ENCODE measurements at regions not wholly inside any gene's neighbourhood (a gene's known extent, or its start where the extent isn't known, plus 50 kb on each side); places are given as distances from the start of the nearest gene placed in this dataset.
"Not testable (repeated sequence)": the region's sequence is repeated elsewhere in the genome, so short reads cannot be mapped to it uniquely, and the experiment has no call there.

DNA sequence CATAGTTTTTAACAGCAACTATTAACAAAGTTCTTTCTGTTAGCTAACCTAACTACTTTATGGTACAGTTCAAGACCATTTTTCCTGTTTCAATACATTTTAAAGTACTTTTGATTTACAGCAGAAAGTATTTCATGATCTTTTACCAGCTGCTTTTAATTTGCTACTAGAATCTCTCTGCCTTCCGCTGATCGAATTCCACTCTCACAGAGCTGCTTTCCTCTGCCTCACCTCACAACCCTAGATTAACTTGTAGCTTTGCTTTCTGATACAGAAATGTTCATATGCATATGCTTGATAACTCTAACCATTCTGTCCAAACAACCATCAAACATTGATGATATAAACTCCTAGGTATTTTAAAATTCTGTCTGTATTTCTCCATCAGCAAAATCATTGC lies 463.2 kb upstream of the ZEB2 start:
- ChIA-PET POLR2A (no interaction called here), CTCF (no interaction called here)
- no peak for DNase-seq (ENCODE audit: extremely low spot score)
- no peak for TF ChIP-seq CTCF (IDR thresholded peaks at IDR 0.05; ENCODE audit: control extremely low read depth, extremely low read depth, low read depth, missing control alignments)

GRCh38 chr2:144982481-144982880 lies 462.6 kb upstream of the ZEB2 start:
- TF ChIP-seq CTCF (IDR thresholded peaks at IDR 0.05; ENCODE audit: control extremely low read depth, extremely low read depth, low read depth, missing control alignments), result no peak
- POLR2A ChIA-PET, result no interaction called here
- CTCF ChIA-PET, result no interaction called here
- DNase-seq (ENCODE audit: extremely low spot score), result no peak

- no peak for TF ChIP-seq CTCF (IDR thresholded peaks at IDR 0.05; ENCODE audit: control extremely low read depth, extremely low read depth, low read depth, missing control alignments)
Observed at GRCh38 chr2:144975881-144976280, 456.0 kb upstream of the ZEB2 start.

DNA sequence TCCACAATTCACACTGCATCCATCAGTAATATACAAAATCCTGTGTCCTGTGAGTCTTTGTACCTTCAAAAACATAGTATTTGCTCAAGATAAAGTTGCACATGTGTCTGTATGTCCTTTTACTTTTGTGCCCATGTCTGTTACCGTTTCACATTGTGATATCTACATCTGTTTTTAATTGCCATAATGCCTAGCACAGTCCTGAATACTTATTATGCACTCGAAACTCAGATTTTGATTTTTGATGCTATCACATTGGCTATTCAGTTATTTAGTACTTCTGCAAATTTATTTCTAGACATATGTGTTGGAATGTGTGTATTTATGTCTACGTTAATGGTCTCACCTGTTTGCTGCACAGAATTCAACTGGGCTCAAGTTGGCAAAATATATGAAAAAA lies 452.8 kb upstream of the ZEB2 start:
- POLR2A ChIA-PET, result no interaction called here
- CTCF ChIA-PET, result interaction anchor here (1.2 kb wide), 1 partner anchor 12 kb away, joined by 3 read pairs; no protein-coding TSS in a partner anchor
- no peak for TF ChIP-seq CTCF (IDR thresholded peaks at IDR 0.05; ENCODE audit: control extremely low read depth, extremely low read depth, low read depth, missing control alignments)
- DNase-seq (ENCODE audit: extremely low spot score), result no peak

More at GRCh38 chr2:144975881-144976280, 456.0 kb upstream of the ZEB2 start:
- DNase-seq (ENCODE audit: extremely low spot score), result no peak
- POLR2A ChIA-PET, result no interaction called here
- CTCF ChIA-PET, result interaction anchor here (1.3 kb wide), 1 partner anchor 14 kb away, joined by 5 read pairs; no protein-coding TSS in a partner anchor

DNA sequence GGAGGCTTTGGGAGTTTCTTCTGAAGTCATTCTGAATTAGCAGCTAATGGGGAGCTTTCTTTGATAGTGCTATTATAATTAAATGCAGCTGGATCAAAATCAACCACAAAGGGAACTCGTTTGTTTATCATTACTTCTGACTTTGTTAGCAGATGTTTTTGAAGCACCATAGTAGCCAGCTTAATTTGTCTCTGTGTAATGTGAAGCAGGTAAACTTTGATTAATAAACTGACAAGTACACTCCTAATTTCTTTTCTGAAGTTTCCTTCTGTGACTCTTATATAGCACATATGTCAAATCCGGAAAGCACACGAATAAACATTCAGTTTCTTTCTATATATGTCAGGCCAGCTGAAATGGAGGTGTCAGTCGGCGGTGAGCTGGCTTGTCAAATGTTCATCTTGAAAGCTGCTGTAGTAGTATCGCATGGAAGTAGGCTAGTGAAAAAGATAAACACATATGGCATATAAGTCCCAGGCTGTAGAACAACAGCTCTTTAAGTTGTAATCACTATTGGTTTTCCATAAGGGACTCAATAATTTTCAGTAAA lies 451.9 kb upstream of the ZEB2 start:
- no peak for TF ChIP-seq CTCF (IDR thresholded peaks at IDR 0.05; ENCODE audit: control extremely low read depth, extremely low read depth, low read depth, missing control alignments)
- POLR2A ChIA-PET, result no interaction called here
- no peak for DNase-seq (ENCODE audit: extremely low spot score)
- CTCF ChIA-PET, result interaction anchor here (1.0 to 1.2 kb wide), 2 partner anchors 9 to 22 kb away, joined by 3 read pairs; no protein-coding TSS in a partner anchor

DNA sequence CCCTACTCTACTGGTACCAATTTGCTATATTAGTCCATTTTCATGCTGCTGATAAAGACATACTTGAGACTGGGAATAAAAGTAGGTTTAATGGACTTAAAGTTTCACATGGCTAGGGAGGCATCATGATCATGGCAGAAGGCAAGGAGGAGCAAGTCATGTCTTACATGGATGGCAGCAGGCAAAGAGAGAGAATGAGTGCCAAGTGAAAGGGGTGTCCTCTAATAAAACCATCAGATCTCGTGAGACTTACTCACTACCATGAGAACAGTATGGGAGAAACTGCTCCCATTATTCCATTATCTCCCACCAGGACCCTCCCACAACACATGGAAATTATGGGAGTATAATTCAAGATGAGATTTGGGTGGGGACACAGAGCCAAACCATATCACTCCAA lies 450.5 kb upstream of the ZEB2 start:
- DNase-seq (ENCODE audit: extremely low spot score); CTCF ChIA-PET; POLR2A ChIA-PET: not testable (repeated sequence)

GRCh38 chr2:144969564-144969963 lies 449.6 kb upstream of the ZEB2 start:
- DNase-seq (ENCODE audit: extremely low spot score); POLR2A ChIA-PET; CTCF ChIA-PET: not testable (repeated sequence)

GRCh38 chr2:144967961-144968360 lies 448.0 kb upstream of the ZEB2 start:
- CTCF ChIA-PET, result no interaction called here
- POLR2A ChIA-PET, result no interaction called here
- no peak for TF ChIP-seq CTCF (IDR thresholded peaks at IDR 0.05; ENCODE audit: control extremely low read depth, extremely low read depth, low read depth, missing control alignments)
- DNase-seq (ENCODE audit: extremely low spot score), result no peak
